ENCODE measurements at regions not wholly inside any gene's neighbourhood (a gene's known extent, or its start where the extent isn't known, plus 50 kb on each side); places are given as distances from the start of the nearest gene placed in this dataset.

DNA sequence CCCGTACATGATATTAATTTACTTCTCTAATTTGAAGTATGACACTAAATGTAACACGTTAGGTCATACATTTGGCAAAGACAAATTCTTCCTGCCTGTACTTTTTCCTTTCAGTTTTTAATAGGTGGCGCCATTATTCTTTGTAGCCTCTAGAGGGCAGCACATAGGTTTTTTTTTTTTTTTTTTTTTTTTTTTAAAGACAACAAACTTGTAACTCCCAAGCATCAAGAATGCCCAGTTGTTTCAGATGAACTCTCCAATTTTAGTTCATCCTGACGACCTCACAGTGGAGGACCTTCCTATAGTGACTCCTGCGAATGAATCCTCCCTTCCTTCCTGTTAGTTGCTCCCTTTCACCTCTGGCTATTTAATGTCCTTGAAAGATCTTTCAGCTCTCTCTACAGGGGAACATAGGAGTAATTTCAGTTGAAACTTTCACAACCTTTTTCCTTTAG, 139.3 kb upstream of the HDAC9 start:
- DNase-seq = peak in 1 of 51 donors; percentile 21

GRCh38 chr7:18357691-18358090, 137.9 kb upstream of the HDAC9 start:
- DNase-seq = no peak

GRCh38 chr7:18361756-18362155, 133.8 kb upstream of the HDAC9 start:
- no peak for DNase-seq

- no peak for DNase-seq
Measured at GRCh38 chr7:18363751-18364380, 131.7 kb upstream of the HDAC9 start.

- DNase-seq = no peak
Measured at GRCh38 chr7:18364396-18364795, 131.2 kb upstream of the HDAC9 start.

- DNase-seq = no peak
Measured at GRCh38 chr7:18366394-18366793, 129.2 kb upstream of the HDAC9 start.

GRCh38 chr7:18369011-18369410, 126.5 kb upstream of the HDAC9 start:
- no peak for DNase-seq

- DNase-seq = no peak
Measured at GRCh38 chr7:18370633-18371032, 124.9 kb upstream of the HDAC9 start.

- no peak for DNase-seq
Measured at GRCh38 chr7:18378989-18379605, 116.5 kb upstream of the HDAC9 start.

DNA sequence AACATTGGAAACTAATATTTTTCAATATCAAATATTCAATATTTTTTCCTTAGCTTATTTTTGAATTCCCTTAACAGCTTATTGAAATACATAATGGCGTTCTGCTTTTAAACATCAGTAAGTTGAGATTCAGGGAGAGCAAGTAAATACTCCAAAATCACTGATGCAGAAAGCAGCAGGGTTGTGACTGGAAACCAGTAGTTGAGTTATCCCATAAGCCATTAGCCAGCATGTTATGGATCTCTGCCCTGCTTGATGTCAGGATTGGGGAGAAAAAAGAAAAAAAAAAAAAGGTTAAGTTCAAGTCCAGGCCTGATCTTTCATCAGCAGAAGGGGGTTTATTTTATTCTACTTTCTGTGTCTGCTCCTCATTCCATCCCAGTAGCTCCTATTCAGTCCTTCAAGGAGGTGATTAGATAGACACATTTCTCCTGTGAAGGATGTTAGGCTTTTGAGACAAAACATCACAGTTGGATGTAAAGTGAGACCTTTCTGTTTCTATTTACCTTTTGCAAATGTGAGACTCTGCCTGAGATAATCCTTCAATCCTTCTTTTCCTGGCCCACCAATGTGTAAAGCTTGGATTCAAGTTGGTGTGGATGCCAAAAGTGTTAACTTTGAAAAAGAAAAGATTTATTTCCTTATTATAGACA, 110.9 kb upstream of the HDAC9 start:
- DNase-seq = no peak

DNA sequence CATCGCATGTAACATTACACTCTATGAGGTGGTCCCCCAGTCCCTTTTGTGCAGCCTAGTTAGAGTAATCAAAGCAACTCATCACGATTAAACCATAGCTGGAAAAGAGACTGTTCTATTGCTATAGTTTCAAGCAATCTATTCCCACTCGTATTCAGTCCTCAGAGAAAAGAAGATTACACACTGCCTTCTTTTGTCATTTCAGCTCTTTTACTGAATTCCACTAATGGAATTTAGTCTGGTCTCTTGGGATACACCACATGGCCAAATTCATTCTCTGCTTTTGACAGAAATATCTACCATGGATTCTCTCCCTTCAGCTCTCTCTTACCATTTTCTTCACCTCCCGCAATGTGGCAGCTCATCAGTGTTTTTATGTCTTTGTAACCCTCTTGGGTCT, 108.9 kb upstream of the HDAC9 start:
- no peak for DNase-seq

GRCh38 chr7:18387191-18387735, 108.3 kb upstream of the HDAC9 start:
- no peak for DNase-seq

GRCh38 chr7:18390535-18390907, 105.0 kb upstream of the HDAC9 start:
- DNase-seq = no peak

DNA sequence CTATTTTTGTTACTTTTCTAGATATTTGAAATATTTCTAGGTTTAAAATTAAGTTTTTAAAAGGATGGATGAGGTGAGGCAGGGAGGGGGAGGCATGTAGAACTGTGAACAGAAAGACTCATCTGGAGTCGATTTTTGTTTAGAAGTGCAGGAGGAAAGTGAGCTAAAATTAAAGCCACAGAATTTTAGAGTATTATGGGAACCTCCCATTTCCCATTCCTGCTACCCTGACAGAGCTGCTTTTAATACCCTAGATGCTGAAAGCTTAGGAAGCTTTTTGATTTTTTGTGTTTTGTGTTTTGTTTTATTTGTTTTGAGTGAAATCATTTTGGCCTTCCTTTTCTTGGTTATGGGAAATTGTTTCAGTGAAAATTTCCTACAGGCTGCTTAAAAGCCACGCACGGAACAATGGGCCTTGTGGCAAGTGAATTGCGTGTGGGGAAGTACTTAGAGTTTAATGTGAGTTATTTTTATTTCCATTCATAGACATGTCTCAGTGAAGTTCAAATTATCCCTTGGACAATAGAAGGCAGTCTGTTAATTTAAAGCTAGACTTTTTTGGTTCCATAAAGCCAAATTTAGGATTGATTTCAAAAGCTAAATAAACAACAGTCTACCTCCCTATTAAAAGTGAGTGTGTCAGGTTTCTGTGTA, 102.0 kb upstream of the HDAC9 start:
- DNase-seq = no peak

DNA sequence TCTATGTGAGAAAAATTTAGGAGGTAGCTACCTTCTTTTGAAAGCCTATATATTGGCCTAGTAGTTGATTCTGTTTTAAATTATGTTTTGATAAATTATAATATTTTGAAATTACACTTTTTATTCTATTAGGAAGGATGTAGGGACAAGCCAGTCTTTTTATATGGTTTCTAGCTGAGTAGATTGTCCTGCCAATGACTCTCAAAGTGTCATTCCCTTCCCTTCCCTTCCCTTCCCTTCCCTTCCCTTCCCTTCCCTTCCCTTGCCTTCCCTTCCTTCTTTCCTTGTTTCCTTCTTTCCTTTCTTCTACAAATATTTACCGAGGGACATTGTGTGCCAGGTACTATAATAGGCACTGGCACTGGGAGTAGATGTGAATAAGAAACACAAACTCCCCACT, 99.7 kb upstream of the HDAC9 start:
- no peak for DNase-seq

DNA sequence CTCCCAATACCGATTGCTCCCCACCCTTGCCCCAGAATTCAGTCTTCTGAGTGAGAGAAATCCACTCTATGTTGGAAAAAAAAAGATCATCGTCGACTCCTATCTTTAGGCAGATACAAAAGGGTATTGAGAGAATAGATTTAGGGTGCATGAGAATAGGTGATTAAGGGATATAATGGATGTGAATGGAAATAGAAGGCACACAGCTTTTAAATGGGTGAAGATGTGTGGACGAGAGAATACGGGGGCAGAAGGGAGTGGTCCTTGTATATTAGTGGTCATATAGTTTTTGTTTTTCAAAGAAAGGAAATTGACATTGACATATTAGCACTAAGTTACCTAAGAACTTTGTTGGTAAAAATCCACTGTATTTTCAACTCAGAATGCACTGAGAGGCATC, 98.6 kb upstream of the HDAC9 start:
- no peak for DNase-seq

- no peak for DNase-seq
Measured at GRCh38 chr7:18399436-18400235, 95.9 kb upstream of the HDAC9 start.

DNA sequence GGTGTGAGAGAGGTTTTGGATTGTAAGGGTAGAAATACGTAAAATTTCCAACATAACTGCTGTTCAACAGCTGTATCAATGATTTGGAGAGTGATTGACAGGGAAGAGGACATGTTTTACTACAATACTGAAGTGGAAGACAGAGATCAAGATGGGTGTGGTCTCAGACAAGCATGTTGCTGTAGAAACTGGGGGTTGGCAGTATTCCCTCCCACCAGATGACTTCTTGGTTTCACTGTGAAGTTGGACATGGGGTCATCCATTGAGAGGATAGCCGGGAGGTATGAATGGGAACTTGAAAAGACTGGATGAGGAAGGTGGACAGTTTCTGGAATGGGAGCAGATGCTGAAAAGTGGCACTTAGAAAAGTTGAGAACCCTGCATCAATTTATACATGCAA, 95.3 kb upstream of the HDAC9 start:
- no peak for DNase-seq

GRCh38 chr7:18400726-18401125, 94.8 kb upstream of the HDAC9 start:
- no peak for DNase-seq

- no peak for DNase-seq
Measured at GRCh38 chr7:18401757-18402156, 93.8 kb upstream of the HDAC9 start.

GRCh38 chr7:18402488-18403183, 92.9 kb upstream of the HDAC9 start:
- DNase-seq = no peak

Data from hypothalamus (tissue), 51 donors.